ENCODE measurements at regions not wholly inside any gene's neighbourhood (a gene's known extent, or its start where the extent isn't known, plus 50 kb on each side); places are given as distances from the start of the nearest gene placed in this dataset.

DNA sequence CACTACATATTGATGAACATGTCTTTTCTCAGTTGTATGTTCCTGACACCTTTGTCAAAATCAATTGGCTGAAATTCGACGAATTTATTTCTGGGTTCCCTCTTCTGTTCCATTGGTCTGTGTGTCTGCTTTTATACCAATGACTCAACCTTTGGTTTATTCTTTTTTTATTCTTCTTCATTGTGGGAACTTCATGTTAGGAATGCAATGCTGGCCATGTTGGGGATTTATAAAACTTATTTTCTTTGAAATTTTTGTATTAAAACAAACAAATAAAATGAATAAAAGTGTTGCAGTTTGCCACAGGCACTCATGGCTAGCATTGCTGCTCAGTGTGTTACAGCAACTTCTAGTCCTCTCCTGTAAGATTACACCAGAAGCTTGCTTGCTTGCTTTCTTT, 287.8 kb downstream of the DUSP10 start:
- TF ChIP-seq, protein P1, sequence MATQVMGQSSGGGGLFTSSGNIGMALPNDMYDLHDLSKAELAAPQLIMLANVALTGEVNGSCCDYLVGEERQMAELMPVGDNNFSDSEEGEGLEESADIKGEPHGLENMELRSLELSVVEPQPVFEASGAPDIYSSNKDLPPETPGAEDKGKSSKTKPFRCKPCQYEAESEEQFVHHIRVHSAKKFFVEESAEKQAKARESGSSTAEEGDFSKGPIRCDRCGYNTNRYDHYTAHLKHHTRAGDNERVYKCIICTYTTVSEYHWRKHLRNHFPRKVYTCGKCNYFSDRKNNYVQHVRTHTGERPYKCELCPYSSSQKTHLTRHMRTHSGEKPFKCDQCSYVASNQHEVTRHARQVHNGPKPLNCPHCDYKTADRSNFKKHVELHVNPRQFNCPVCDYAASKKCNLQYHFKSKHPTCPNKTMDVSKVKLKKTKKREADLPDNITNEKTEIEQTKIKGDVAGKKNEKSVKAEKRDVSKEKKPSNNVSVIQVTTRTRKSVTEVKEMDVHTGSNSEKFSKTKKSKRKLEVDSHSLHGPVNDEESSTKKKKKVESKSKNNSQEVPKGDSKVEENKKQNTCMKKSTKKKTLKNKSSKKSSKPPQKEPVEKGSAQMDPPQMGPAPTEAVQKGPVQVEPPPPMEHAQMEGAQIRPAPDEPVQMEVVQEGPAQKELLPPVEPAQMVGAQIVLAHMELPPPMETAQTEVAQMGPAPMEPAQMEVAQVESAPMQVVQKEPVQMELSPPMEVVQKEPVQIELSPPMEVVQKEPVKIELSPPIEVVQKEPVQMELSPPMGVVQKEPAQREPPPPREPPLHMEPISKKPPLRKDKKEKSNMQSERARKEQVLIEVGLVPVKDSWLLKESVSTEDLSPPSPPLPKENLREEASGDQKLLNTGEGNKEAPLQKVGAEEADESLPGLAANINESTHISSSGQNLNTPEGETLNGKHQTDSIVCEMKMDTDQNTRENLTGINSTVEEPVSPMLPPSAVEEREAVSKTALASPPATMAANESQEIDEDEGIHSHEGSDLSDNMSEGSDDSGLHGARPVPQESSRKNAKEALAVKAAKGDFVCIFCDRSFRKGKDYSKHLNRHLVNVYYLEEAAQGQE (IDR thresholded peaks at IDR 0.05; ENCODE audit: low read depth, low read length): no peak
- no peak for TF ChIP-seq POLR2AphosphoS5 (IDR thresholded peaks at IDR 0.05; ENCODE audit: low read length)
- no peak for TF ChIP-seq YY1 (IDR thresholded peaks at IDR 0.05; ENCODE audit: low read depth, low read length)
- TF ChIP-seq EZH2 (IDR thresholded peaks at IDR 0.05; ENCODE audit: borderline replicate concordance, control insufficient read depth, low read depth, low read length): no peak
- no peak for TF ChIP-seq TCF7 (IDR thresholded peaks at IDR 0.05; ENCODE audit: borderline replicate concordance)
- TF ChIP-seq, protein P2, sequence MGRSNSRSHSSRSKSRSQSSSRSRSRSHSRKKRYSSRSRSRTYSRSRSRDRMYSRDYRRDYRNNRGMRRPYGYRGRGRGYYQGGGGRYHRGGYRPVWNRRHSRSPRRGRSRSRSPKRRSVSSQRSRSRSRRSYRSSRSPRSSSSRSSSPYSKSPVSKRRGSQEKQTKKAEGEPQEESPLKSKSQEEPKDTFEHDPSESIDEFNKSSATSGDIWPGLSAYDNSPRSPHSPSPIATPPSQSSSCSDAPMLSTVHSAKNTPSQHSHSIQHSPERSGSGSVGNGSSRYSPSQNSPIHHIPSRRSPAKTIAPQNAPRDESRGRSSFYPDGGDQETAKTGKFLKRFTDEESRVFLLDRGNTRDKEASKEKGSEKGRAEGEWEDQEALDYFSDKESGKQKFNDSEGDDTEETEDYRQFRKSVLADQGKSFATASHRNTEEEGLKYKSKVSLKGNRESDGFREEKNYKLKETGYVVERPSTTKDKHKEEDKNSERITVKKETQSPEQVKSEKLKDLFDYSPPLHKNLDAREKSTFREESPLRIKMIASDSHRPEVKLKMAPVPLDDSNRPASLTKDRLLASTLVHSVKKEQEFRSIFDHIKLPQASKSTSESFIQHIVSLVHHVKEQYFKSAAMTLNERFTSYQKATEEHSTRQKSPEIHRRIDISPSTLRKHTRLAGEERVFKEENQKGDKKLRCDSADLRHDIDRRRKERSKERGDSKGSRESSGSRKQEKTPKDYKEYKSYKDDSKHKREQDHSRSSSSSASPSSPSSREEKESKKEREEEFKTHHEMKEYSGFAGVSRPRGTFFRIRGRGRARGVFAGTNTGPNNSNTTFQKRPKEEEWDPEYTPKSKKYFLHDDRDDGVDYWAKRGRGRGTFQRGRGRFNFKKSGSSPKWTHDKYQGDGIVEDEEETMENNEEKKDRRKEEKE (IDR thresholded peaks at IDR 0.05): no peak
- TF ChIP-seq POLR2A (IDR thresholded peaks at IDR 0.05; ENCODE audit: low read depth, low read length): no peak
- TF ChIP-seq BCL11A (IDR thresholded peaks at IDR 0.05; ENCODE audit: low read depth, low read length): no peak
- TF ChIP-seq, protein P3, sequence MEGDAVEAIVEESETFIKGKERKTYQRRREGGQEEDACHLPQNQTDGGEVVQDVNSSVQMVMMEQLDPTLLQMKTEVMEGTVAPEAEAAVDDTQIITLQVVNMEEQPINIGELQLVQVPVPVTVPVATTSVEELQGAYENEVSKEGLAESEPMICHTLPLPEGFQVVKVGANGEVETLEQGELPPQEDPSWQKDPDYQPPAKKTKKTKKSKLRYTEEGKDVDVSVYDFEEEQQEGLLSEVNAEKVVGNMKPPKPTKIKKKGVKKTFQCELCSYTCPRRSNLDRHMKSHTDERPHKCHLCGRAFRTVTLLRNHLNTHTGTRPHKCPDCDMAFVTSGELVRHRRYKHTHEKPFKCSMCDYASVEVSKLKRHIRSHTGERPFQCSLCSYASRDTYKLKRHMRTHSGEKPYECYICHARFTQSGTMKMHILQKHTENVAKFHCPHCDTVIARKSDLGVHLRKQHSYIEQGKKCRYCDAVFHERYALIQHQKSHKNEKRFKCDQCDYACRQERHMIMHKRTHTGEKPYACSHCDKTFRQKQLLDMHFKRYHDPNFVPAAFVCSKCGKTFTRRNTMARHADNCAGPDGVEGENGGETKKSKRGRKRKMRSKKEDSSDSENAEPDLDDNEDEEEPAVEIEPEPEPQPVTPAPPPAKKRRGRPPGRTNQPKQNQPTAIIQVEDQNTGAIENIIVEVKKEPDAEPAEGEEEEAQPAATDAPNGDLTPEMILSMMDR (IDR thresholded peaks at IDR 0.05 in 2 of 3, conservative IDR thresholded peaks at IDR 0.05 in 1 of 3; ENCODE audit: control insufficient read depth in 2 of 3, extremely low read depth in 1 of 3, insufficient read depth in 1 of 3, low read depth in 3 of 3, low read length in 3 of 3): no peak
- TF ChIP-seq, protein P4, sequence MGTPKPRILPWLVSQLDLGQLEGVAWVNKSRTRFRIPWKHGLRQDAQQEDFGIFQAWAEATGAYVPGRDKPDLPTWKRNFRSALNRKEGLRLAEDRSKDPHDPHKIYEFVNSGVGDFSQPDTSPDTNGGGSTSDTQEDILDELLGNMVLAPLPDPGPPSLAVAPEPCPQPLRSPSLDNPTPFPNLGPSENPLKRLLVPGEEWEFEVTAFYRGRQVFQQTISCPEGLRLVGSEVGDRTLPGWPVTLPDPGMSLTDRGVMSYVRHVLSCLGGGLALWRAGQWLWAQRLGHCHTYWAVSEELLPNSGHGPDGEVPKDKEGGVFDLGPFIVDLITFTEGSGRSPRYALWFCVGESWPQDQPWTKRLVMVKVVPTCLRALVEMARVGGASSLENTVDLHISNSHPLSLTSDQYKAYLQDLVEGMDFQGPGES (IDR thresholded peaks at IDR 0.05): no peak
- no peak for TF ChIP-seq NR2C2 (IDR thresholded peaks at IDR 0.05; ENCODE audit: borderline replicate concordance, control insufficient read depth, insufficient read length, low read depth)
- TF ChIP-seq CBFB (IDR thresholded peaks at IDR 0.05; ENCODE audit: low read depth): no peak
